Lower lobe of right lung (tissue), 2 donors: ENCODE measurements at regions not wholly inside any gene's neighbourhood (a gene's known extent, or its start where the extent isn't known, plus 50 kb on each side); places are given as distances from the start of the nearest gene placed in this dataset.
A peak's percentile ranks its signal among the peaks of the same experiment; 100 is the strongest.

ENCODE experiments used
- ATAC-seq, 2 donors: fragments of 200-7000 bp; cut with Tn5 transposase; one replicate each; pipeline ENCODE4 v1.9.1; 2020 to 2022; ENCODE audit warnings: mild to moderate bottlenecking in 2 of 2, moderate library complexity in 2 of 2
- DNase-seq: peaks from one replicate; pipeline ENCODE4 v3.0.0-alpha.2; 2020
- H3K27ac ChIP-seq: fragments of 200-600 bp; one replicate; pipeline ENCODE4 v1.8.0; 2022
- H3K27me3 ChIP-seq: fragments of 200-600 bp; one replicate; pipeline ENCODE4 v1.8.0; 2022; ENCODE audit warnings: low read depth
- H3K36me3 ChIP-seq: fragments of 200-600 bp; one replicate; pipeline ENCODE4 v1.8.0; 2022; ENCODE audit warnings: mild to moderate bottlenecking
- H3K4me1 ChIP-seq: fragments of 200-600 bp; one replicate; pipeline ENCODE4 v1.8.0; 2022
- H3K4me3 ChIP-seq: fragments of 200-600 bp; one replicate; pipeline ENCODE4 v1.8.0; 2022; ENCODE audit warnings: mild to moderate bottlenecking
- H3K9me3 ChIP-seq: fragments of 200-600 bp; one replicate; pipeline ENCODE4 v1.8.0; 2022
- intact Hi-C: fragments of 100-400 bp; cut with DNase I; formaldehyde crosslinking; loops from one replicate; pipeline ENCODE4 v1.11.0; 2022
- TF ChIP-seq, protein P1 (sequence below): fragments of 200-600 bp; IDR thresholded peaks from one replicate; pipeline ENCODE4 v1.8.0; 2022; ENCODE audit warnings: antibody characterized with exemption, mild to moderate bottlenecking
- donor health status: DM: no; HTN: yes; CAD: no; lungs with severe emphysema.

DNA sequence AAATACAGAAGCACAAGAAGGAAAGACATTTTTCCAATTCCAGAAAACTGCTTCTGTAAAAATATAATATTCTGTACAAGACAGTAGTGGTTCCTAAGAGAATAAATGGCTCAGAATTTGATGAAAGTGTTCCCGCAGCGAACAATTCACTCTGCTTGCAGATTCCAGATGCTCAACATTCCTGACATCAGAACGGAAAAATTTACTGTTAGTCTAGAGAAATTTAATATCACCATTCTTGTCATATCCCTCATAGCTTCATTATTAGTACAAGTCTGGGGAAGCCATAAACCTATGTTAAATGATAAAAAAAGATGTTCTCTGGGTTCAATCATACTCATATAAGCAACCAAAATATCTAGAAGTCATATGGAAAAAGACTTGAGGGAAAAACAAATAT lies 83.6 kb downstream of the MPP7 start:
- intact Hi-C loops = no loop called here
- H3K27me3 ChIP-seq = no peaks in the 10 kb centered on the region
- no peaks in the 10 kb centered on the region for H3K9me3 ChIP-seq
- H3K4me3 ChIP-seq = no peak overlapping the region
- ATAC-seq = no peak
- no peaks in the 10 kb centered on the region for H3K36me3 ChIP-seq
- no peak for DNase-seq
- TF ChIP-seq, protein P1, sequence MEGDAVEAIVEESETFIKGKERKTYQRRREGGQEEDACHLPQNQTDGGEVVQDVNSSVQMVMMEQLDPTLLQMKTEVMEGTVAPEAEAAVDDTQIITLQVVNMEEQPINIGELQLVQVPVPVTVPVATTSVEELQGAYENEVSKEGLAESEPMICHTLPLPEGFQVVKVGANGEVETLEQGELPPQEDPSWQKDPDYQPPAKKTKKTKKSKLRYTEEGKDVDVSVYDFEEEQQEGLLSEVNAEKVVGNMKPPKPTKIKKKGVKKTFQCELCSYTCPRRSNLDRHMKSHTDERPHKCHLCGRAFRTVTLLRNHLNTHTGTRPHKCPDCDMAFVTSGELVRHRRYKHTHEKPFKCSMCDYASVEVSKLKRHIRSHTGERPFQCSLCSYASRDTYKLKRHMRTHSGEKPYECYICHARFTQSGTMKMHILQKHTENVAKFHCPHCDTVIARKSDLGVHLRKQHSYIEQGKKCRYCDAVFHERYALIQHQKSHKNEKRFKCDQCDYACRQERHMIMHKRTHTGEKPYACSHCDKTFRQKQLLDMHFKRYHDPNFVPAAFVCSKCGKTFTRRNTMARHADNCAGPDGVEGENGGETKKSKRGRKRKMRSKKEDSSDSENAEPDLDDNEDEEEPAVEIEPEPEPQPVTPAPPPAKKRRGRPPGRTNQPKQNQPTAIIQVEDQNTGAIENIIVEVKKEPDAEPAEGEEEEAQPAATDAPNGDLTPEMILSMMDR = no peak
- no peak overlapping the region for H3K27ac ChIP-seq
- H3K4me1 ChIP-seq = no peaks in the 10 kb centered on the region

DNA sequence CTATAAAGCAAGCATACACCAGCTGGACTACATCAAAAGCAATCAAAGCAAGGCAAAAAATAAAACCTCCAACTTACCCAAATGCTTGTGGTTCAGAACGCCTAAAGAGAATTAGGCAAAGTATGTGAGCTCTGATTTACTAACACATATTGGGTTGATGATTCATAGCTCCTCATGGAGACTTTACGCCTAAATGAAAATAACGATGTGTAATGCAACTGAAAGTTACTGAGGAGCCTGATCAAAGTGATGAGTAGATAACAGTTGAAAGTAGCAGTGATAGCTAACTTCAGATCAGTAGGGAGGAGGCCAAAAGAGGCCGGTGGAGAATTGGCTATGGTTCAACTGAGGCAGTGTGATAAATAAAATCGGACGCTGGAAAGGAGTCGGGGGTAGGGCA lies 85.0 kb downstream of the MPP7 start:
- H3K9me3 ChIP-seq = no peaks in the 10 kb centered on the region
- H3K4me3 ChIP-seq = no peak overlapping the region
- ATAC-seq (peak in 1 of 2 donors; percentile 51), DNase-seq (no peak)
- no peaks in the 10 kb centered on the region for H3K36me3 ChIP-seq
- H3K4me1 ChIP-seq = no peaks in the 10 kb centered on the region
- H3K27ac ChIP-seq = no peak overlapping the region
- intact Hi-C loops = no loop called here
- TF ChIP-seq, protein P1 = no peak
- H3K27me3 ChIP-seq = no peaks in the 10 kb centered on the region

DNA sequence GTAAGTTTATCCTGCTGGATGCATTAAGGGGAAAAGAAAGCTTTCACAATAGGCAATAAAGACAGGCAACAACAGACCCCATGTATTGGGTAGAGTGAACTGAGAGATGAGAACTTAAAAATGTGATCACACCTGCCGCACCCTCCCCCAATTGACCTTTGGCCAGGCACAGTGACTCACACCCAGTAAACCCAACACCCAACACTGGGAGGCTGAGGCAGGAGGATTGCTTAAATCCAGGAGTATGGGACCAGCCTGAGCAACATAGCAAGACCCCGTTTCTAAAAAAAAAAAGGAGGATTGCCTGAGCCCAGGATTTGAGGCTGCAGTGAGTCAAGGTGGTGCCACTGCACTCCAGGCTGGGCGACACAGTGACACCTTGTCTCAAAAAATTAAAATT lies 86.9 kb downstream of the MPP7 start:
- no peaks in the 10 kb centered on the region for H3K4me1 ChIP-seq
- ATAC-seq = no peak
- no peak for DNase-seq
- H3K27ac ChIP-seq = no peak overlapping the region
- H3K36me3 ChIP-seq = no peaks in the 10 kb centered on the region
- intact Hi-C loops = no loop called here
- no peaks in the 10 kb centered on the region for H3K27me3 ChIP-seq
- no peak overlapping the region for H3K4me3 ChIP-seq
- TF ChIP-seq, protein P1 = no peak
- no peaks in the 10 kb centered on the region for H3K9me3 ChIP-seq

DNA sequence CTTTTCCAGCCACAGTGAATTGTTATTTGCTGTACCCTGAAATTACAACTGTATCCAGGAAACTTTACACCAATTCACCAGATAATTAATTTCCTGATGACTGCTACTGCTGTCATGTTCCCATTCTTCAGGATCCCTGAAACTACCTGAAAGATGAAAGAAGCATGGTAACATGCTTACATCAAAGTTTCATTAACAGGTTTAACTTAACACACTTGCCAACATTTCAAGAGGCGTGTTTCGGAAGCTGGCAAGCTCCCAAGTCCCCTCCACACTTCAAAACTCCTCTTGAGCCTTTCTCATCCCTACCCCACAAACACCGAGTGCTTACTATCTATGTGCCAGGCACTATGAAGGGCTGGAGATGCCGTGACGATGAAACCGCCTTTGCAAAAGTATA lies 88.6 kb downstream of the MPP7 start:
- DNase-seq (no peak), ATAC-seq (peak in 1 of 2 donors; percentile 47)
- intact Hi-C loops = no loop called here
- TF ChIP-seq, protein P1 = no peak
- Histone ChIP-seq H3K36me3 (no peaks in the 10 kb centered on the region), H3K4me3 (no peak overlapping the region), H3K27me3 (no peaks in the 10 kb centered on the region), H3K9me3 (no peaks in the 10 kb centered on the region), H3K4me1 (no peaks in the 10 kb centered on the region), H3K27ac (no peak overlapping the region)

DNA sequence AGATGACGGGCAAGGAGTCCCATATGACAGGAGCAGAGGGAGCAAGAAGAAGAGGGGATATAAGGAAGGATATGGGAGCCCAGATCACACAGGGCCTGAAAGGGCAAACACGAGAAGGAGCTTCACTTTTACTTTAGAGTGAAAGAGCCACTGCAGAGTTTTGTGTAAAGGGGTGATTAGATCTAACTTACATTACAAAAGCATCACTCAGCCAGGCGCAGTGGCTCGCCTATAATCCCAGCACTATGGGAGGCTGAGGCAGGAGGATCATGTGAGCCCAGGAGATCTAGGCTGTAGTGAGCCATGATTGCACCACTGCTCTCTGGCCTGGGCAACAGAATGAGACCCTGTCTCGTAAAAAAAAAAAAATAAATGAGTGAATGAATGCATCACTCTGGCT lies 91.1 kb downstream of the MPP7 start:
- Histone ChIP-seq H3K27me3 (no peaks in the 10 kb centered on the region), H3K36me3 (no peaks in the 10 kb centered on the region), H3K4me3 (no peak overlapping the region), H3K27ac (no peak overlapping the region), H3K9me3 (no peaks in the 10 kb centered on the region), H3K4me1 (no peaks in the 10 kb centered on the region)
- intact Hi-C loops = no loop called here
- ATAC-seq = no peak
- DNase-seq = no peak
- TF ChIP-seq, protein P1 = no peak

DNA sequence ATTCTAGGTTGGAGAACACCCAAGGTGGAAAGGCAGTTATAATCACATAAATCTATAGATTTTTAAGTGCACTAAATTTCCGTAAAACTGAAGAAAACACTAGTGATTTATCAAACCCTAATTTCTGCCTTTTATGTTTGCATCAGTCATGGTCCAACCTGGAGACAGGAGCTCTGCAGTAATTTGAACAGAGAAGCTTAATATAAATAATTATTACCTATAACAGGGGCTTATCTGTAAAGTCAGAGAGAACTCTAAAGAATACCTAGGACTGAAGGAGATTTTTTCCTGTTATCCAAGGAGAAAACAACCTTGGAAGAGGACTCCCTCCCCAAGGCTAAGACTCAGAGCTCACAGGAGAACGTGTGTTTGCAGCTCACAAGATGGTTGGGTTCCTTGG lies 95.1 kb downstream of the MPP7 start:
- Histone ChIP-seq H3K27me3 (no peaks in the 10 kb centered on the region), H3K4me1 (no peaks in the 10 kb centered on the region), H3K9me3 (no peaks in the 10 kb centered on the region), H3K4me3 (no peak overlapping the region), H3K27ac (no peak overlapping the region), H3K36me3 (no peaks in the 10 kb centered on the region)
- DNase-seq = no peak
- intact Hi-C loops = no loop called here
- TF ChIP-seq, protein P1 = no peak
- ATAC-seq = no peak
